ENCODE measurements at regions not wholly inside any gene's neighbourhood (a gene's known extent, or its start where the extent isn't known, plus 50 kb on each side); places are given as distances from the start of the nearest gene placed in this dataset.

GRCh38 chr6:134738211-134738885 is 211.6 kb downstream of the ALDH8A1 start:
- intact Hi-C loops (cut with DNase I) = no loop called here
- Histone ChIP-seq H3K4me1 (peaks cover 0 to 17% (median 4%) of the 10 kb centered on the region in 3 donors), H3K4me3 (no peak overlapping the region), H3K36me3 (no peaks in the 10 kb centered on the region), H3K27ac (no peak overlapping the region), H3K27me3 (no peaks in the 10 kb centered on the region), H3K9me3 (no peaks in the 10 kb centered on the region)
- DNase-seq = no peak
- TF ChIP-seq CTCF (IDR thresholded peaks at IDR 0.05) (no peak), POLR2A (IDR thresholded peaks at IDR 0.05) (no peak)
- WGBS, 2 donors = 58 to 60% methylated on average over 1 of the region's 1 CpG

GRCh38 chr6:134735461-134735860 is 214.4 kb downstream of the ALDH8A1 start:
- Histone ChIP-seq H3K9me3 (no peaks in the 10 kb centered on the region), H3K27me3 (no peaks in the 10 kb centered on the region), H3K4me3 (no peak overlapping the region), H3K36me3 (no peaks in the 10 kb centered on the region), H3K27ac (no peak overlapping the region), H3K4me1 (peaks cover 0 to 11% (median 4%) of the 10 kb centered on the region in 3 donors)
- DNase-seq = no peak
- intact Hi-C loops (cut with DNase I) = no loop called here
- TF ChIP-seq POLR2A (IDR thresholded peaks at IDR 0.05) (no peak), CTCF (IDR thresholded peaks at IDR 0.05) (no peak)

GRCh38 chr6:134734312-134734869 is 215.5 kb downstream of the ALDH8A1 start:
- no peaks in the 10 kb centered on the region for H3K36me3 ChIP-seq
- peaks cover 0 to under 1% (median 0%) of the 10 kb centered on the region in 3 donors for H3K4me1 ChIP-seq
- no peaks in the 10 kb centered on the region for H3K27me3 ChIP-seq
- no peak overlapping the region for H3K27ac ChIP-seq
- 68 to 77% methylated on average over 6 of the region's 6 CpGs for WGBS, 2 donors
- intact Hi-C loops (cut with DNase I) = no loop called here
- no peak for TF ChIP-seq POLR2A (IDR thresholded peaks at IDR 0.05)
- no peak for TF ChIP-seq CTCF (IDR thresholded peaks at IDR 0.05)
- no peaks in the 10 kb centered on the region for H3K9me3 ChIP-seq
- DNase-seq = no peak
- no peak overlapping the region for H3K4me3 ChIP-seq

GRCh38 chr6:134733801-134734200 is 216.1 kb downstream of the ALDH8A1 start:
- Histone ChIP-seq H3K4me3 (no peak overlapping the region), H3K4me1 (no peaks in the 10 kb centered on the region), H3K27ac (no peak overlapping the region), H3K36me3 (no peaks in the 10 kb centered on the region), H3K9me3 (no peaks in the 10 kb centered on the region), H3K27me3 (no peaks in the 10 kb centered on the region)
- TF ChIP-seq POLR2A (IDR thresholded peaks at IDR 0.05) (no peak), CTCF (IDR thresholded peaks at IDR 0.05) (no peak)
- 90% methylated on average over 1 of the region's 1 CpG for WGBS, 2 donors
- intact Hi-C loops (cut with DNase I) = no loop called here
- no peak for DNase-seq

- TF ChIP-seq CTCF (IDR thresholded peaks at IDR 0.05) (no peak), POLR2A (IDR thresholded peaks at IDR 0.05) (no peak)
- 50 to 63% methylated on average over 4 of the region's 4 CpGs for WGBS, 2 donors
- no peaks in the 10 kb centered on the region for H3K27me3 ChIP-seq
- no peak overlapping the region for H3K4me3 ChIP-seq
- intact Hi-C loops (cut with DNase I) = no loop called here
- no peak for DNase-seq
- no peaks in the 10 kb centered on the region for H3K9me3 ChIP-seq
- no peaks in the 10 kb centered on the region for H3K36me3 ChIP-seq
- H3K27ac ChIP-seq = no peak overlapping the region
- H3K4me1 ChIP-seq = no peaks in the 10 kb centered on the region
These were observed 217.1 kb downstream of the ALDH8A1 start for GRCh38 chr6:134732763-134733162.
